MM.1S (cell line): ENCODE measurements at regions not wholly inside any gene's neighbourhood (a gene's known extent, or its start where the extent isn't known, plus 50 kb on each side); places are given as distances from the start of the nearest gene placed in this dataset.

ENCODE experiments used
- DNase-seq: peaks from one replicate; pipeline ENCODE4 v3.0.0-alpha.2; 2015
- H2AFZ ChIP-seq: fragments of 300-600 bp; sonication (generic); 2 replicates; pipeline ENCODE4 v1.6.0; 2016; ENCODE audit warnings: antibody characterized with exemption, low read length
- H3F3A ChIP-seq: fragments of 300-600 bp; sonication (generic); 2 replicates; pipeline ENCODE4 v1.6.1; 2016; ENCODE audit warnings: mild to moderate bottlenecking, antibody characterized with exemption, low read length, moderate library complexity, mixed read lengths; ENCODE audit not compliant: insufficient read depth
- H3K27ac ChIP-seq: fragments of 300-600 bp; sonication (generic); 2 replicates; pipeline ENCODE4 v1.5.1; 2016; ENCODE audit warnings: mild to moderate bottlenecking, low read length
- H3K27me3 ChIP-seq: fragments of 300-600 bp; sonication (generic); replicated peaks from 2 replicates; pipeline ENCODE4 v1.6.0; 2016; ENCODE audit warnings: low read length; ENCODE audit not compliant: insufficient read depth
- H3K36me3 ChIP-seq: fragments of 300-600 bp; sonication (generic); replicated peaks from 2 replicates; pipeline ENCODE4 v1.6.1; 2016; ENCODE audit warnings: mild to moderate bottlenecking, low read length, mixed read lengths; ENCODE audit not compliant: insufficient read depth
- H3K4me1 ChIP-seq: fragments of 300-600 bp; sonication (generic); 2 replicates; pipeline ENCODE4 v1.6.1; 2016; ENCODE audit warnings: low read length, mixed read lengths
- H3K4me2 ChIP-seq: fragments of 300-600 bp; sonication (generic); 2 replicates; pipeline ENCODE4 v1.6.0; 2016; ENCODE audit warnings: low read depth, low read length
- H3K4me3 ChIP-seq: fragments of 300-600 bp; sonication (generic); 2 replicates; pipeline ENCODE4 v1.5.1; 2016; ENCODE audit warnings: low read length, mixed read lengths
- H3K79me2 ChIP-seq: fragments of 300-600 bp; sonication (generic); 2 replicates; pipeline ENCODE4 v1.6.1; 2016; ENCODE audit warnings: mixed run types, low read length, mixed read lengths
- H3K9ac ChIP-seq: fragments of 300-600 bp; sonication (generic); 2 replicates; pipeline ENCODE4 v1.6.1; 2016; ENCODE audit warnings: low read length, mixed read lengths
- H3K9me2 ChIP-seq: fragments of 300-600 bp; sonication (generic); replicated peaks from 2 replicates; pipeline ENCODE4 v1.6.1; 2016; ENCODE audit warnings: mild to moderate bottlenecking, low read length, mixed read lengths; ENCODE audit not compliant: insufficient read depth
- H3K9me3 ChIP-seq: fragments of 300-600 bp; sonication (generic); replicated peaks from 2 replicates; pipeline ENCODE4 v1.6.1; 2016; ENCODE audit warnings: mild to moderate bottlenecking, low read length, mixed read lengths; ENCODE audit not compliant: insufficient read depth
- H4K20me1 ChIP-seq: fragments of 300-600 bp; sonication (generic); 2 replicates; pipeline ENCODE4 v1.6.1; 2016; ENCODE audit warnings: mild to moderate bottlenecking, low read length, moderate library complexity, mixed read lengths; ENCODE audit not compliant: insufficient read depth
- CTCF ChIP-seq: fragments of 300-600 bp; sonication (generic); IDR thresholded peaks from 2 replicates; pipeline ENCODE4 v1.5.1; 2016; ENCODE audit warnings: antibody characterized with exemption, low read length, mixed read lengths
- EZH2 ChIP-seq: fragments of 300-600 bp; sonication (generic); optimal IDR thresholded peaks from 2 replicates; pipeline ENCODE3; 2017; ENCODE audit warnings: low read depth, mild to moderate bottlenecking, antibody characterized with exemption, low read length, mixed read lengths
- EZH2phosphoT487 ChIP-seq: fragments of 300-600 bp; sonication (generic); IDR thresholded peaks from 2 replicates; pipeline ENCODE4 v1.6.1; 2018; ENCODE audit warnings: antibody characterized with exemption, low read length

GRCh38 chr2:226559536-226559935, 240.1 kb downstream of the IRS1 start:
- peaks cover 1% of the 10 kb centered on the region; the same call in 1 of the 2 replicates for H3K4me1 ChIP-seq
- no peak overlapping the region for H3K27ac ChIP-seq
- H3K9me2 ChIP-seq = no peaks in the 10 kb centered on the region
- TF ChIP-seq EZH2 (no peak), CTCF (no peak), EZH2phosphoT487 (no peak)
- H4K20me1 ChIP-seq = no peaks in the 10 kb centered on the region
- no peak overlapping the region for H2AFZ ChIP-seq
- no peaks in the 10 kb centered on the region for H3K27me3 ChIP-seq
- H3K9ac ChIP-seq = no peak overlapping the region
- H3K4me2 ChIP-seq = no peak overlapping the region
- no peaks in the 10 kb centered on the region for H3K79me2 ChIP-seq
- no peaks in the 10 kb centered on the region for H3K9me3 ChIP-seq
- H3K36me3 ChIP-seq = no peaks in the 10 kb centered on the region
- no peak overlapping the region for H3K4me3 ChIP-seq
- no peaks in the 10 kb centered on the region for H3F3A ChIP-seq
- no peak for DNase-seq

GRCh38 chr2:226558418-226558817, 241.2 kb downstream of the IRS1 start:
- Histone ChIP-seq H3K79me2 (no peaks in the 10 kb centered on the region), H4K20me1 (no peaks in the 10 kb centered on the region), H3K27ac (no peak overlapping the region), H3K27me3 (no peaks in the 10 kb centered on the region), H3K4me2 (no peak overlapping the region), H3K36me3 (no peaks in the 10 kb centered on the region), H3K4me1 (no peaks in the 10 kb centered on the region), H2AFZ (no peak overlapping the region), H3K9me2 (no peaks in the 10 kb centered on the region), H3K9me3 (no peaks in the 10 kb centered on the region), H3K4me3 (no peak overlapping the region), H3K9ac (no peak overlapping the region), H3F3A (no peaks in the 10 kb centered on the region)
- TF ChIP-seq EZH2phosphoT487 (no peak), EZH2 (no peak), CTCF (no peak)
- no peak for DNase-seq

GRCh38 chr2:226556050-226556449, 243.6 kb downstream of the IRS1 start:
- DNase-seq = no peak
- TF ChIP-seq EZH2phosphoT487 (no peak), CTCF (no peak), EZH2 (no peak)
- no peak overlapping the region for H2AFZ ChIP-seq
- no peaks in the 10 kb centered on the region for H3K9me3 ChIP-seq
- no peaks in the 10 kb centered on the region for H3K79me2 ChIP-seq
- H4K20me1 ChIP-seq = no peaks in the 10 kb centered on the region
- no peak overlapping the region for H3K4me3 ChIP-seq
- H3K36me3 ChIP-seq = no peaks in the 10 kb centered on the region
- H3K27me3 ChIP-seq = no peaks in the 10 kb centered on the region
- H3K9me2 ChIP-seq = no peaks in the 10 kb centered on the region
- H3F3A ChIP-seq = no peaks in the 10 kb centered on the region
- H3K4me1 ChIP-seq = no peaks in the 10 kb centered on the region
- no peak overlapping the region for H3K27ac ChIP-seq
- no peak overlapping the region for H3K4me2 ChIP-seq
- no peak overlapping the region for H3K9ac ChIP-seq

GRCh38 chr2:226554701-226555100, 244.9 kb downstream of the IRS1 start:
- Histone ChIP-seq H3K9ac (no peak overlapping the region), H3K4me2 (no peak overlapping the region), H3K27me3 (no peaks in the 10 kb centered on the region), H3K27ac (no peak overlapping the region), H3K36me3 (no peaks in the 10 kb centered on the region), H3K9me2 (no peaks in the 10 kb centered on the region), H3K9me3 (no peaks in the 10 kb centered on the region), H3K4me3 (no peak overlapping the region), H3K79me2 (no peaks in the 10 kb centered on the region), H3K4me1 (no peaks in the 10 kb centered on the region), H3F3A (no peaks in the 10 kb centered on the region), H2AFZ (no peak overlapping the region), H4K20me1 (no peaks in the 10 kb centered on the region)
- DNase-seq = no peak
- no peak for TF ChIP-seq CTCF
- TF ChIP-seq EZH2phosphoT487 = no peak
- no peak for TF ChIP-seq EZH2
